Neuronal stem cell (in vitro differentiated cells): ENCODE measurements at regions not wholly inside any gene's neighbourhood (a gene's known extent, or its start where the extent isn't known, plus 50 kb on each side); places are given as distances from the start of the nearest gene placed in this dataset.
A peak's percentile ranks its signal among the peaks of the same experiment; 100 is the strongest.

ENCODE experiments used
- DNase-seq: peaks from one replicate; pipeline ENCODE4 v3.0.0-alpha.2; 2013; ENCODE audit warnings: low spot score
- H2AFZ ChIP-seq: one replicate; pipeline ENCODE4 v1.6.1; 2013; ENCODE audit warnings: mild to moderate bottlenecking, low read length, inconsistent platforms
- H2AK5ac ChIP-seq: 2 replicates; pipeline ENCODE4 v1.6.1; 2013; ENCODE audit warnings: low read depth, mild to moderate bottlenecking, inconsistent platforms, low read length, moderate library complexity, mixed read lengths
- H2BK120ac ChIP-seq: 2 replicates; pipeline ENCODE4 v1.6.1; 2013; ENCODE audit warnings: low read depth, mild to moderate bottlenecking, inconsistent platforms, low read length, moderate library complexity, mixed read lengths
- H2BK12ac ChIP-seq: one replicate; pipeline ENCODE4 v1.6.1; 2013; ENCODE audit warnings: low read length, inconsistent platforms
- H2BK15ac ChIP-seq: 2 replicates; pipeline ENCODE4 v1.6.1; 2013; ENCODE audit warnings: mild to moderate bottlenecking, low read length, inconsistent platforms, mixed read lengths
- H2BK5ac ChIP-seq: one replicate; pipeline ENCODE4 v1.6.1; 2013; ENCODE audit warnings: inconsistent platforms, mild to moderate bottlenecking, low read length, moderate library complexity
- H3K14ac ChIP-seq: one replicate; pipeline ENCODE4 v1.6.1; 2013; ENCODE audit warnings: low read length, inconsistent platforms
- H3K18ac ChIP-seq: 2 replicates; pipeline ENCODE4 v1.6.1; 2013; ENCODE audit warnings: low read length, inconsistent platforms
- H3K23ac ChIP-seq: 2 replicates; pipeline ENCODE4 v1.6.1; 2013; ENCODE audit warnings: low read depth, mild to moderate bottlenecking, mixed read lengths, low read length, inconsistent platforms; ENCODE audit not compliant: poor library complexity
- H3K27ac ChIP-seq: replicated peaks from 3 replicates; pipeline ENCODE4 v1.5.1; 2013; ENCODE audit warnings: low read length, inconsistent platforms
- H3K27me3 ChIP-seq, 3 experiments: 2 replicates each; pipeline ENCODE4 v1.6.1; 2013; ENCODE audit warnings: low read length in 3 of 3, mild to moderate bottlenecking in 2 of 3, inconsistent platforms in 1 of 3, low read depth in 1 of 3, mixed read lengths in 1 of 3, moderate library complexity in 1 of 3; ENCODE audit not compliant: control insufficient read depth in 3 of 3, insufficient read depth in 3 of 3
- H3K36me3 ChIP-seq, 2 donors: replicated peaks in 1 of 2; 2 replicates each; pipeline ENCODE4 v1.6.1; 2013; ENCODE audit warnings: low read length in 2 of 2; ENCODE audit not compliant: control insufficient read depth in 2 of 2, insufficient read depth in 2 of 2
- H3K4ac ChIP-seq: 2 replicates; pipeline ENCODE4 v1.6.1; 2013; ENCODE audit warnings: inconsistent platforms, mild to moderate bottlenecking, low read length, moderate library complexity
- H3K4me1 ChIP-seq, 2 donors: 1 replicate in 1 of 2; 2 replicates in 1 of 2; pipeline ENCODE4 v1.6.1; 2013; ENCODE audit warnings: low read length in 2 of 2, low read depth in 1 of 2; ENCODE audit not compliant: control insufficient read depth in 2 of 2, insufficient read depth in 1 of 2
- H3K4me2 ChIP-seq: one replicate; pipeline ENCODE4 v1.6.1; 2013; ENCODE audit warnings: mild to moderate bottlenecking, low read length, inconsistent platforms; ENCODE audit not compliant: insufficient read depth, poor library complexity, severe bottlenecking
- H3K4me3 ChIP-seq, 2 donors: 2 replicates each; pipeline ENCODE4 v1.5.1; 2013; ENCODE audit warnings: low read length in 2 of 2, mild to moderate bottlenecking in 2 of 2, inconsistent platforms in 1 of 2, moderate library complexity in 1 of 2
- H3K79me1 ChIP-seq: one replicate; pipeline ENCODE4 v1.6.1; 2013; ENCODE audit warnings: low read depth, mild to moderate bottlenecking, inconsistent platforms, low read length, moderate library complexity
- H3K9ac ChIP-seq: one replicate; pipeline ENCODE4 v1.6.1; 2013; ENCODE audit warnings: mild to moderate bottlenecking, low read depth, low read length, inconsistent platforms; ENCODE audit not compliant: poor library complexity
- H3K9me3 ChIP-seq, 2 donors: replicated peaks in 1 of 2; 2 replicates each; pipeline versions ENCODE3 to v1.6.1; 2013; ENCODE audit warnings: low read length in 2 of 2, mild to moderate bottlenecking in 2 of 2, inconsistent platforms in 1 of 2, low read depth in 1 of 2, mixed read lengths in 1 of 2, moderate library complexity in 1 of 2; ENCODE audit not compliant: control insufficient read depth in 2 of 2, insufficient read depth in 1 of 2
- H4K8ac ChIP-seq: one replicate; pipeline ENCODE4 v1.6.1; 2013; ENCODE audit warnings: low read depth, mild to moderate bottlenecking, inconsistent platforms, low read length, moderate library complexity
- H4K91ac ChIP-seq: one replicate; pipeline ENCODE4 v1.6.1; 2013; ENCODE audit warnings: low read length, low read depth, mild to moderate bottlenecking, inconsistent platforms; ENCODE audit not compliant: poor library complexity
- WGBS, 2 donors: extraction: QIAGEN DNeasy Blood & Tissue Kit; methylation state at CpG; one replicate each; pipeline ENCODE4 v1.1.7; 2013; ENCODE audit warnings: missing lambda C conversion rate in 2 of 2, mixed read lengths in 1 of 2; ENCODE audit not compliant: insufficient read length in 2 of 2, insufficient replicate concordance in 1 of 2; ENCODE audit errors: extremely low coverage in 2 of 2; 5-methylcytosine and 5-hydroxymethylcytosine counted together

DNA sequence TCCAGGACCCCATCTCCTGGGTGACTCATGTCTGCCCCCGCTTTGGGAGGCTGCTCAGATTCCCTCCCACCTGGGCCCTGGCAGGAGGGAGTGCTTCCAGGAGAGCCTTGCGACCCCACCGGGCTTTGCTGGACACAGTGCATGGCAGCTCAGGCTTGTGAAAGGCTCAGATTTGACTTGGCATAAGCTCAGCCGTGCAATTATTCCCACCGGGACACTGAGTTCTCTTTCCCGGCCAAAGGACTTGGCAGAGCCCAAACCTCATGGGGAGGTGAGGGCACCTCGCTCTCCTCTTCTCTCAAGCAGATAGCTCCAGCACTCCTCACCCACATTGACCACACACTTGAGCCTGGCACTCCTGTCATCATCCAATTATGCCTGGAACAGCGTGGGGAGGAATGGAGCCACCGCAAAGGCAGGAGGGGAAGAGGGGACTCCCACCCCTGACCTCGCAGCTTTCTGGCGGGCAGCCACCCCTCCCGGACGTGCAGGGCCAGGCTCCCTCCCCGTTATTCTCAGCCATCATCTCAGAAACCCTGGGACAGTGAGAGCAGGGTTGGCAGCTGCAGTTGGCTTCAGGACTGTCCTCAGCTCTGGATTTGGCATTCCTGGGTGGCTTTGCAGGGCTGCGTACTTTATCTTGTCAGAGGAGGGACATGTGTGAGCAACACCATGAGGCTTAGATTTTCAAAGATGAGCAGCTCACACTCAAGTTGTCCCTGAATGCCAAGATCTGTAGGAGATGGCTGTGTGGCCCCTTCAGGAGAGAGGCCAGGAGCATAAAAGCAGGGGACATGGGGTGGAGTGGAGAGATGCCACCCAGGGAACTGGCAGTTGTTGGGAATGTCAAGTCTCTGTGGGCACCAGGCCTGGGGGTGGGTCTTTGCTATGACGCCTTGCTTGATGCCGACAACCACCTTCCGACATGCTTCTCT is 306.2 kb downstream of the TEX29 start:
- no peak for DNase-seq
- no peak overlapping the region for H3K23ac ChIP-seq
- H2BK12ac ChIP-seq = no peak overlapping the region
- no peak overlapping the region for H3K4me3 ChIP-seq
- WGBS, 2 donors = no CpG with 5 or more reads among the region's 18 CpGs
- no peak overlapping the region for H3K4ac ChIP-seq
- no peak overlapping the region for H4K91ac ChIP-seq
- H2AFZ ChIP-seq = no peak overlapping the region
- H3K36me3 ChIP-seq = no peaks in the 10 kb centered on the region
- H3K27ac ChIP-seq = no peak overlapping the region
- H3K4me1 ChIP-seq = peaks cover 5 to 12% of the 10 kb centered on the region in 2 donors
- H2BK120ac ChIP-seq = no peak overlapping the region
- H3K18ac ChIP-seq = peak overlapping the region; percentile 20
- H3K14ac ChIP-seq = no peak overlapping the region
- no peaks in the 10 kb centered on the region for H3K9me3 ChIP-seq
- no peaks in the 10 kb centered on the region for H3K27me3 ChIP-seq
- H2AK5ac ChIP-seq = no peak overlapping the region
- no peak overlapping the region for H4K8ac ChIP-seq
- H3K4me2 ChIP-seq = no peak overlapping the region
- H2BK15ac ChIP-seq = no peak overlapping the region
- no peak overlapping the region for H2BK5ac ChIP-seq
- H3K9ac ChIP-seq = no peak overlapping the region
- H3K79me1 ChIP-seq = no peaks in the 10 kb centered on the region

- Histone ChIP-seq H3K9ac (no peak overlapping the region), H3K79me1 (no peaks in the 10 kb centered on the region), H2BK15ac (no peak overlapping the region), H3K18ac (no peak overlapping the region), H2BK12ac (no peak overlapping the region), H3K36me3 (no peaks in the 10 kb centered on the region), H3K4me2 (no peak overlapping the region), H3K14ac (no peak overlapping the region), H3K27me3 (no peaks in the 10 kb centered on the region), H2BK120ac (no peak overlapping the region), H2AFZ (no peak overlapping the region), H3K27ac (no peak overlapping the region), H4K91ac (no peak overlapping the region), H3K9me3 (no peaks in the 10 kb centered on the region), H2BK5ac (no peak overlapping the region), H3K23ac (no peak overlapping the region), H2AK5ac (no peak overlapping the region), H4K8ac (no peak overlapping the region), H3K4me1 (peaks cover 5 to 12% of the 10 kb centered on the region in 2 donors), H3K4me3 (no peak overlapping the region), H3K4ac (no peak overlapping the region)
- WGBS, 2 donors = no CpG with 5 or more reads among the region's 13 CpGs
- no peak for DNase-seq
These were observed 307.2 kb downstream of the TEX29 start for GRCh38 chr13:111627596-111627995.

DNA sequence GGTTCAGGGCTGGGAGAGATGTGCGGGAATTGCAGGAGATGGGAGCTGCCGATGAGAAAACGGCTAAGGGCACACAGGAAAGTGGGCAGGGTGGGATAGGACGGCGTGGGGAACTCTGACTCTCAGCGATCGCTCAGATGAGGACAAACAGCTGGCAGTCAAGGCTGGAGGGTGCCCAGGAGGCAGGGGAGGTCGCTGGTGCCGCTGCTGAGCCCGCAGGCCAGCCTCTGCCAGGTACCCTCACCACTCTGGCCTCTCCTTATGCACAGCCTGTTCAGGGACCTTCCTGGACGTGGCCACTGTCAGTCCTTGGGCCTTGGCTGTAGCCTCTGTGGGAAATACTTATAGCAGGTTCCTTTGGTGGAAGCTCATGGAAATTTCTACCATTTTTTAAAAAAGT is 308.6 kb downstream of the TEX29 start:
- H3K4ac ChIP-seq = no peak overlapping the region
- H4K8ac ChIP-seq = no peak overlapping the region
- H2AK5ac ChIP-seq = peak overlapping the region; percentile 69
- no peak for DNase-seq
- H3K9ac ChIP-seq = no peak overlapping the region
- H3K27me3 ChIP-seq = no peaks in the 10 kb centered on the region
- no peaks in the 10 kb centered on the region for H3K9me3 ChIP-seq
- peak overlapping the region; percentile 5 for H2BK15ac ChIP-seq
- peak overlapping the region; percentile 14 for H2BK12ac ChIP-seq
- H3K4me1 ChIP-seq = peaks cover 10 to 12% of the 10 kb centered on the region in 2 donors
- H3K36me3 ChIP-seq = no peaks in the 10 kb centered on the region
- H2AFZ ChIP-seq = no peak overlapping the region
- peak overlapping the region; percentile 46 for H3K18ac ChIP-seq
- H4K91ac ChIP-seq = no peak overlapping the region
- H3K23ac ChIP-seq = no peak overlapping the region
- no peak overlapping the region for H3K4me2 ChIP-seq
- no peaks in the 10 kb centered on the region for H3K79me1 ChIP-seq
- no peak overlapping the region for H3K14ac ChIP-seq
- no CpG with 5 or more reads among the region's 11 CpGs for WGBS, 2 donors
- no peak overlapping the region for H3K27ac ChIP-seq
- H3K4me3 ChIP-seq = no peak overlapping the region
- H2BK120ac ChIP-seq = no peak overlapping the region
- H2BK5ac ChIP-seq = no peak overlapping the region

DNA sequence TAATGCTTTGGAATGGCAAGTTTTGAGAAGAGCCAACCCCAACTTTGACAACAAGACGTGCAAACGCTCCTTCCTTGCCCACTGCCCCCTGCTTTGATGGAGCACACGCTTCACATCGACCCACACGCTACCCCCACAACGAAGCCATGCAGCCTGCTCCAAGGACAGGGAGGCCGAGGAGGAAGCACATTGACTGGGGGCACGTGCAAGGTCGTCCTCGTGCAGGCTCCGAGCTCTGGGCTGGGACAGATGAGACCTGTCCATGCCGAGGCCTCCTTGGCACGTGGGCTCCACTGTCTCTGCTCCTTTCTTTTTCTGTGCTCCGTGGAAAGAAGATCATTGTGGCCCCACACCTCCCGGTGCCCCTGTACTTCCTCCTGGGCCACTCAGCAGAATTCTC is 309.0 kb downstream of the TEX29 start:
- H3K9me3 ChIP-seq = no peaks in the 10 kb centered on the region
- no peak overlapping the region for H2BK5ac ChIP-seq
- H3K14ac ChIP-seq = peak overlapping the region; percentile 85
- H2AFZ ChIP-seq = peak overlapping the region; percentile 79
- H2AK5ac ChIP-seq = peak overlapping the region; percentile 69
- H2BK120ac ChIP-seq = no peak overlapping the region
- H4K8ac ChIP-seq = no peak overlapping the region
- peak overlapping the region; percentile 93 for H3K18ac ChIP-seq
- no CpG with 5 or more reads among the region's 15 CpGs for WGBS, 2 donors
- H3K27ac ChIP-seq = no peak overlapping the region
- H3K4me3 ChIP-seq = peak overlapping the region in 1 of 2 donors; percentile 27
- no peak for DNase-seq
- H3K36me3 ChIP-seq = no peaks in the 10 kb centered on the region
- no peak overlapping the region for H2BK15ac ChIP-seq
- peaks cover 10 to 12% of the 10 kb centered on the region in 2 donors for H3K4me1 ChIP-seq
- H3K79me1 ChIP-seq = no peaks in the 10 kb centered on the region
- H2BK12ac ChIP-seq = peak overlapping the region; percentile 91
- no peak overlapping the region for H3K4me2 ChIP-seq
- peak overlapping the region; percentile 40 for H3K23ac ChIP-seq
- H3K4ac ChIP-seq = no peak overlapping the region
- peak overlapping the region; percentile 90 for H4K91ac ChIP-seq
- H3K27me3 ChIP-seq = no peaks in the 10 kb centered on the region
- no peak overlapping the region for H3K9ac ChIP-seq
